ENCODE measurements at regions not wholly inside any gene's neighbourhood (a gene's known extent, or its start where the extent isn't known, plus 50 kb on each side); places are given as distances from the start of the nearest gene placed in this dataset.

DNA sequence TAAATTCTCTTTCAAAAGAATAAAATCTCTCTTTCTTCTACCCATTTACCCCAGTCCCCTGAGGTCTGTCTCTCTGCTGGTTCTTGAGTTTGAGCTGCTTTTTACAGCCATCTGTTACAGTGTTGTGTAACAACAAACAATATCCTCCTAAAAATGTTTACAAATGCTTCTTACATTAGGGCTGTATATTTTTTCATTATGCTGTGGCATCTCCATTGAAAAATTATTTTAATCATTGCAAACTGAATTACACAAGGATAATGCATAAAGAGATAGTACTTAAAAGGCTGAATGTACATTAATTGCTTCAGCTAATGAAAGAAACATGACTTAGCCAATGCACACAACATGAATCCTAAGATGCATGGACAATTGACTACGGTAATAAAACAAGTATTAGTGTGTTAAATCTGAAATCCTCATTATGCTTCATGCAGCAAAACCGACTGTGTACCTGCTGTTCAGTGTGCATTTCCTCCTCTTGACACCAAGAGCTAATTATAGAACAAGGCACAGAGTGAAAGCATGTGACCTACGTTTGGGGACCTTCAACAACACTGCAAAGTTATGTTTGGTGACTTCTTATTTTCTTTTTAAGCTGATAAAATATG, 181.7 kb upstream of the RHOBTB1 start:
- intact Hi-C loops (cut with micrococcal nuclease; ENCODE audit: unreplicated experiment) = no loop called here
- TF ChIP-seq EZH2phosphoT487 (IDR thresholded peaks at IDR 0.05; ENCODE audit: borderline replicate concordance, low read depth, low read length) = no peak
- no peak for TF ChIP-seq CTCF (conservative IDR thresholded peaks at IDR 0.05; ENCODE audit: low read length)
- ChIA-PET CTCF (ENCODE audit: unreplicated experiment) (no interaction called here), POLR2A (no interaction called here)
- H3K27ac ChIP-seq (ENCODE audit: low read depth, low read length, poor library complexity, severe bottlenecking) = no peak overlapping the region
- H3K79me2 ChIP-seq (ENCODE audit: insufficient read depth, low read depth, low read length) = no peaks in the 10 kb centered on the region
- no peak overlapping the region for H3K4me3 ChIP-seq (ENCODE audit: low read depth, low read length, poor library complexity, severe bottlenecking)
- no TSS peak for BruUV-seq (replicated peaks)
- H3K9me2 ChIP-seq (ENCODE audit: insufficient read depth, low read length) = no peaks in the 10 kb centered on the region
- H3K4me1 ChIP-seq (ENCODE audit: insufficient read depth, low read length, poor library complexity, severe bottlenecking) = no peaks in the 10 kb centered on the region
- no peaks in the 10 kb centered on the region for H3K9me3 ChIP-seq (ENCODE audit: low read length)
- H3K4me2 ChIP-seq (ENCODE audit: low read length) = no peak overlapping the region
- no peaks in the 10 kb centered on the region for H4K20me1 ChIP-seq (ENCODE audit: insufficient read depth, low read length)
- H3K36me3 ChIP-seq (ENCODE audit: insufficient read depth, low read length) = no peaks in the 10 kb centered on the region
- H2AFZ ChIP-seq (ENCODE audit: low read length) = no peak overlapping the region; the same call in 1 of the 2 replicates
- DNase-seq (ENCODE audit: low spot score) = no peak

DNA sequence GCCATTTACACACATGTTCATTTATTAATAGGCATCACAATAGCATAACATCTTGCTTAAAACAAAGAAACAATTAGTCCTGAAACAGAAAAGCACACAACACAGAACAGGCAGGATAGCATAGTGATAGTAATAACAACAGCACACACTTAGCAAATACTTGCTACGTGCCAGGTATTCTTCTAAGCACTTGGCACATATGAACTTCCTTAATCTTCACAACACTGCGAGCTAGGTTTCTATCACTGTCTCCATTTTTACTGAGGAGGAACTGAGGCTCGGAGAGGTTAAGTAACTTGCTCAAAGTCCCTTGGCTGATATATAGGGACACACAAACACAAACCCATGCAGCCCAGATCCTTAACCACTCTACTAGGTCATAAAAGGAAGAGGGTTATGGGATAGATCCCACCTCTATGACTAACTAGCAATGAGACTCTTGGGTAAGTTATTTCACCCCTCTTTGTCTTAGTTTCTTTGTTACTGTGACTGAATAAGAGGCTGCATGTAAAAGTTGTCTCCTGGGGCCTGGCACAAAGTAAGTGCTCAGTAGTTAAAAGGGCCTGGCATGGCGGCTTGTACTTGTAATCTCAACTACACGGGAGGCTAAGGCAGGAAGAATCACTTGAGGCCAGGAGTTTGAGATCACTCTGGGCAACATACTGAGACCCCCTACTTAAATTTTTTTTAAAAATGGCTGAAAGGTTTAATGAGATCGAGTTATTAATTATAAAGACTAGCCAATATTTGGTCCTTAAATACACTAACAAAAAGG, 181.0 kb upstream of the RHOBTB1 start:
- intact Hi-C loops (cut with micrococcal nuclease; ENCODE audit: unreplicated experiment) = no loop called here
- Histone ChIP-seq H3K4me2 (ENCODE audit: low read length) (no peak overlapping the region), H3K36me3 (ENCODE audit: insufficient read depth, low read length) (no peaks in the 10 kb centered on the region), H3K27ac (ENCODE audit: low read depth, low read length, poor library complexity, severe bottlenecking) (no peak overlapping the region), H3K4me3 (ENCODE audit: low read depth, low read length, poor library complexity, severe bottlenecking) (no peak overlapping the region), H3K79me2 (ENCODE audit: insufficient read depth, low read depth, low read length) (no peaks in the 10 kb centered on the region), H3K4me1 (ENCODE audit: insufficient read depth, low read length, poor library complexity, severe bottlenecking) (no peaks in the 10 kb centered on the region), H3K9me2 (ENCODE audit: insufficient read depth, low read length) (no peaks in the 10 kb centered on the region), H3K9me3 (ENCODE audit: low read length) (no peaks in the 10 kb centered on the region), H4K20me1 (ENCODE audit: insufficient read depth, low read length) (no peaks in the 10 kb centered on the region), H2AFZ (ENCODE audit: low read length) (no peak overlapping the region; the same call in 1 of the 2 replicates)
- no TSS peak for BruUV-seq (replicated peaks)
- no peak for DNase-seq (ENCODE audit: low spot score)
- TF ChIP-seq EZH2phosphoT487 (IDR thresholded peaks at IDR 0.05; ENCODE audit: borderline replicate concordance, low read depth, low read length) = no peak
- no peak for TF ChIP-seq CTCF (conservative IDR thresholded peaks at IDR 0.05; ENCODE audit: low read length)
- POLR2A ChIA-PET = no interaction called here
- CTCF ChIA-PET (ENCODE audit: unreplicated experiment) = interaction anchor here (0.6 kb wide), 1 partner anchor 606 kb away, joined by 3 read pairs; no protein-coding TSS in a partner anchor

DNA sequence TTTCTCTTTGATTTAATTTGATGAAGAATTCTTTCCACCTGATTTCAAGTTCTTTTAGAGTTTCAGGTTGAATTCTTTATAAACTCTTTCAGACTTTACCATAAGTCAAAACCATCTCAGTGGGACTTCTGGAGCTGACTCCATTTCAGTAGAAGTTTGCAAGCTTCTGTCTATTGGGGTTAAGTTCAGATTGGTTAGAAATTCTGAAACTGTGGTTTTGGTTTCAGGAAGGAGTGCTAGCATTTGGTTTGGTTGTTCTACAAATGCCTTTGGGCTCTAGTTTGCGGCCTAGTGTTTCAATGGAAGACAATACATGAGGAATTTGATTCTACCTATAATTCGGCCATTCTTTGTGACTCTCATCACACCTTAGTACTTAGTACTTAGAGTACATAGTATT, 176.8 kb upstream of the RHOBTB1 start:
- intact Hi-C loops (cut with micrococcal nuclease; ENCODE audit: unreplicated experiment) = no loop called here
- no peaks in the 10 kb centered on the region for H3K36me3 ChIP-seq (ENCODE audit: insufficient read depth, low read length)

More for the DNA sequence above, 176.8 kb upstream of the RHOBTB1 start:
- Histone ChIP-seq H2AFZ (ENCODE audit: low read length) (no peak overlapping the region), H3K9me3 (ENCODE audit: low read length) (no peaks in the 10 kb centered on the region), H3K79me2 (ENCODE audit: insufficient read depth, low read depth, low read length) (no peaks in the 10 kb centered on the region), H4K20me1 (ENCODE audit: insufficient read depth, low read length) (no peaks in the 10 kb centered on the region), H3K4me2 (ENCODE audit: low read length) (no peak overlapping the region), H3K4me3 (ENCODE audit: low read depth, low read length, poor library complexity, severe bottlenecking) (no peak overlapping the region), H3K9me2 (ENCODE audit: insufficient read depth, low read length) (no peaks in the 10 kb centered on the region), H3K4me1 (ENCODE audit: insufficient read depth, low read length, poor library complexity, severe bottlenecking) (no peaks in the 10 kb centered on the region), H3K27ac (ENCODE audit: low read depth, low read length, poor library complexity, severe bottlenecking) (no peak overlapping the region)
- BruUV-seq (replicated peaks) = no TSS peak
- DNase-seq (ENCODE audit: low spot score) = no peak
- ChIA-PET POLR2A (no interaction called here), CTCF (ENCODE audit: unreplicated experiment) (no interaction called here)
- TF ChIP-seq CTCF (conservative IDR thresholded peaks at IDR 0.05; ENCODE audit: low read length) = no peak
- TF ChIP-seq EZH2phosphoT487 (IDR thresholded peaks at IDR 0.05; ENCODE audit: borderline replicate concordance, low read depth, low read length) = no peak

Data from OCI-LY7 (cell line).